PC-3 (cell line): ENCODE measurements at regions not wholly inside any gene's neighbourhood (a gene's known extent, or its start where the extent isn't known, plus 50 kb on each side); places are given as distances from the start of the nearest gene placed in this dataset.

Experiments used
- ATAC-seq: fragments of 200-7000 bp; cut with Tn5 transposase; 2 replicates; pipeline ENCODE4 v1.9.1; 2020; ENCODE audit warnings: mild to moderate bottlenecking, moderate library complexity
- BruUV-seq: library from RNA; stranded (reverse); fragments of 400-500 nt; replicated peaks from 2 replicates; lab custom pipeline; 2021; lab: Mats Ljungman, UMichigan
- CTCF ChIA-PET: fragments of 300-600 bp; sonication (Branson Sonifier 250); formaldehyde crosslinking; loops from one replicate; lab custom pipeline; 2022; ENCODE audit warnings: antibody characterized with exemption; lab: Charles Lee
- POLR2A ChIA-PET: fragments of 300-600 bp; sonication (Branson Sonifier 250); formaldehyde crosslinking; loops from one replicate; lab custom pipeline; 2022; ENCODE audit warnings: antibody characterized with exemption; ENCODE audit not compliant: unreplicated experiment; lab: Charles Lee
- DNase-seq: peaks from one replicate; pipeline ENCODE4 v3.0.0-alpha.2; 2015
- H2AFZ ChIP-seq: fragments of 300-600 bp; sonication (generic); 2 replicates; pipeline ENCODE4 v1.6.0; 2016; ENCODE audit warnings: antibody characterized with exemption, low read length
- H3F3A ChIP-seq: fragments of 300-600 bp; sonication (generic); one replicate; pipeline ENCODE4 v1.6.0; 2017; ENCODE audit warnings: antibody characterized with exemption, low read length, control low read depth, mild to moderate bottlenecking; ENCODE audit not compliant: unreplicated experiment
- H3K27ac ChIP-seq: fragments of 300-600 bp; sonication (generic); 2 replicates; pipeline ENCODE4 v1.5.1; 2016; ENCODE audit warnings: mild to moderate bottlenecking, low read length
- H3K27me3 ChIP-seq: fragments of 300-600 bp; sonication (generic); 2 replicates; pipeline ENCODE4 v1.6.1; 2016; ENCODE audit warnings: low read length, mixed read lengths
- H3K36me3 ChIP-seq: fragments of 300-600 bp; sonication (generic); 2 replicates; pipeline ENCODE4 v1.6.1; 2016; ENCODE audit warnings: low read depth, mixed run types, low read length, mixed read lengths
- H3K4me1 ChIP-seq: fragments of 300-600 bp; sonication (generic); 2 replicates; pipeline ENCODE4 v1.5.1; 2016; ENCODE audit warnings: low read length; ENCODE audit not compliant: insufficient read depth
- H3K4me2 ChIP-seq: fragments of 300-600 bp; sonication (generic); 2 replicates; pipeline ENCODE4 v1.6.0; 2016; ENCODE audit warnings: low read length
- H3K4me3 ChIP-seq: fragments of 300-600 bp; sonication (generic); 2 replicates; pipeline ENCODE4 v1.5.1; 2016; ENCODE audit warnings: mild to moderate bottlenecking, low read length, mixed read lengths
- H3K79me2 ChIP-seq: fragments of 300-600 bp; sonication (generic); 2 replicates; pipeline ENCODE4 v1.6.1; 2017; ENCODE audit warnings: low read length, mixed read lengths
- H3K9ac ChIP-seq: fragments of 300-600 bp; sonication (generic); 2 replicates; pipeline ENCODE4 v1.6.0; 2016; ENCODE audit warnings: mild to moderate bottlenecking, low read length
- H3K9me2 ChIP-seq: fragments of 300-600 bp; sonication (generic); replicated peaks from 2 replicates; pipeline ENCODE4 v1.6.1; 2016; ENCODE audit warnings: mixed run types, low read length, mixed read lengths
- H3K9me3 ChIP-seq: fragments of 300-600 bp; sonication (generic); 2 replicates; pipeline ENCODE4 v1.6.1; 2016; ENCODE audit warnings: low read length, mixed read lengths
- H4K20me1 ChIP-seq: fragments of 300-600 bp; sonication (generic); 2 replicates; pipeline ENCODE4 v1.6.1; 2016; ENCODE audit warnings: low read length, mixed read lengths
- EZH2 ChIP-seq: fragments of 300-600 bp; sonication (generic); IDR thresholded peaks from one replicate; pipeline ENCODE4 v1.6.1; 2017; ENCODE audit warnings: antibody characterized with exemption, mild to moderate bottlenecking, low read length; ENCODE audit not compliant: unreplicated experiment
- EZH2phosphoT487 ChIP-seq: fragments of 300-600 bp; sonication (generic); IDR thresholded peaks from 2 replicates; pipeline ENCODE4 v1.6.1; 2018; ENCODE audit warnings: mild to moderate bottlenecking, antibody characterized with exemption, low read length, borderline replicate concordance
- intact Hi-C: fragments of 100-400 bp; cut with micrococcal nuclease; formaldehyde crosslinking; loops from 2 replicates; pipeline ENCODE4 v1.9.0; 2023
- TF ChIP-seq, protein P1 (sequence below): fragments of 300-600 bp; sonication (generic); conservative IDR thresholded peaks from 2 replicates; pipeline ENCODE4 v1.5.1; 2017; ENCODE audit warnings: antibody characterized with exemption, low read depth, mild to moderate bottlenecking, low read length

DNA sequence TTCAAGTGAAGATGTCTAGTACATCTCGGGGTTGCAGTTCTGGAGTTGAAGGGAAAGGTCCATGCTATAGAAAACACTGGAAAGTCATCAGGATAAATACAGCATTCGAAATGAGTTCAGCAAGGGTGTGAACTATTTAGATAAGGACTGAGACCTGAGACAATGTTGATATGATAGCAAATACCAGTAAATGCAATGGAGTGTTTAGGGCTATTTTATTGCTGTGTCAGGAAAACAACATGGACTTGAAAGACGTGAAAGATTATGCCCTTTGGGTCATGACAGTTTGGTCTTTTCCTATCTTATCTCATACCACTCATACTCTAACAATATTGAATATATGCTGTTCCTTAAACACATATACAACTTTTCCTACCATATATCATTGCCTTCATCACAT is 1776.2 kb upstream of the SEL1L start:
- ATAC-seq (no peak), DNase-seq (no peak)
- Histone ChIP-seq H3K79me2 (no peaks in the 10 kb centered on the region), H3K4me3 (no peak overlapping the region), H2AFZ (no peak overlapping the region), H3K27ac (no peak overlapping the region), H3K4me1 (no peaks in the 10 kb centered on the region), H3F3A (no peaks in the 10 kb centered on the region), H3K4me2 (no peak overlapping the region), H3K9me3 (no peaks in the 10 kb centered on the region), H3K9me2 (no peaks in the 10 kb centered on the region), H4K20me1 (no peaks in the 10 kb centered on the region), H3K9ac (no peak overlapping the region), H3K27me3 (no peaks in the 10 kb centered on the region), H3K36me3 (no peaks in the 10 kb centered on the region)
- intact Hi-C loops = no loop called here
- CTCF ChIA-PET = no interaction called here
- TF ChIP-seq, protein P1, sequence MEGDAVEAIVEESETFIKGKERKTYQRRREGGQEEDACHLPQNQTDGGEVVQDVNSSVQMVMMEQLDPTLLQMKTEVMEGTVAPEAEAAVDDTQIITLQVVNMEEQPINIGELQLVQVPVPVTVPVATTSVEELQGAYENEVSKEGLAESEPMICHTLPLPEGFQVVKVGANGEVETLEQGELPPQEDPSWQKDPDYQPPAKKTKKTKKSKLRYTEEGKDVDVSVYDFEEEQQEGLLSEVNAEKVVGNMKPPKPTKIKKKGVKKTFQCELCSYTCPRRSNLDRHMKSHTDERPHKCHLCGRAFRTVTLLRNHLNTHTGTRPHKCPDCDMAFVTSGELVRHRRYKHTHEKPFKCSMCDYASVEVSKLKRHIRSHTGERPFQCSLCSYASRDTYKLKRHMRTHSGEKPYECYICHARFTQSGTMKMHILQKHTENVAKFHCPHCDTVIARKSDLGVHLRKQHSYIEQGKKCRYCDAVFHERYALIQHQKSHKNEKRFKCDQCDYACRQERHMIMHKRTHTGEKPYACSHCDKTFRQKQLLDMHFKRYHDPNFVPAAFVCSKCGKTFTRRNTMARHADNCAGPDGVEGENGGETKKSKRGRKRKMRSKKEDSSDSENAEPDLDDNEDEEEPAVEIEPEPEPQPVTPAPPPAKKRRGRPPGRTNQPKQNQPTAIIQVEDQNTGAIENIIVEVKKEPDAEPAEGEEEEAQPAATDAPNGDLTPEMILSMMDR = no peak
- TF ChIP-seq EZH2 = no peak
- no peak for TF ChIP-seq EZH2phosphoT487
- no TSS peak for BruUV-seq
- POLR2A ChIA-PET = no interaction called here

DNA sequence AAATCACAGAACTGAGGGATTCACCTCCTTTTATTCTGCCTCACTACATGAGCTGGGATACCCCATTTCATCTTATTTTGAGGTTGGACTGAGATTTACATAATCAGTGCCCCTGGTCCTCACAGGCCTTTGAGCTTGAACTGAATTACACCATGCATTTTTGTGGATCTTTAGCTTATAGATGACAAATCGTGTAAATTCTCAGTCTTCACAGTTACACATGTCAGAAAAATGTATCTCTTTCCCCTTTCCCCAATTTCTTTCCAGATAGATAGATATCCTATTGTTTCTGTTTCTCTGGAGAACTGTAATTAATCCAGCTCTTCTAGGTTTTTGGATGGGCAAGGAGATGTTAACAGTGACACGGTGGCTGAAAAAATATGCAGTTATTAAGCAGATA is 1778.9 kb upstream of the SEL1L start:
- no peaks in the 10 kb centered on the region for H3K9me3 ChIP-seq
- H3K9me2 ChIP-seq = no peaks in the 10 kb centered on the region
- no peak overlapping the region for H3K27ac ChIP-seq
- no peaks in the 10 kb centered on the region for H3F3A ChIP-seq
- H3K79me2 ChIP-seq = no peaks in the 10 kb centered on the region
- TF ChIP-seq EZH2phosphoT487 = no peak
- TF ChIP-seq, protein P1 = no peak
- TF ChIP-seq EZH2 = no peak
- H4K20me1 ChIP-seq = no peaks in the 10 kb centered on the region
- ChIA-PET POLR2A (no interaction called here), CTCF (interaction anchor here (0.7 kb wide), 1 partner anchor 1153 kb away, joined by 3 read pairs; no protein-coding TSS in a partner anchor)
- H3K36me3 ChIP-seq = no peaks in the 10 kb centered on the region
- intact Hi-C loops = no loop called here
- DNase-seq (no peak), ATAC-seq (no peak)
- no peaks in the 10 kb centered on the region for H3K27me3 ChIP-seq
- H3K9ac ChIP-seq = no peak overlapping the region
- no peak overlapping the region for H3K4me2 ChIP-seq
- H3K4me1 ChIP-seq = no peaks in the 10 kb centered on the region
- no peak overlapping the region for H2AFZ ChIP-seq
- BruUV-seq = no TSS peak
- H3K4me3 ChIP-seq = no peak overlapping the region

DNA sequence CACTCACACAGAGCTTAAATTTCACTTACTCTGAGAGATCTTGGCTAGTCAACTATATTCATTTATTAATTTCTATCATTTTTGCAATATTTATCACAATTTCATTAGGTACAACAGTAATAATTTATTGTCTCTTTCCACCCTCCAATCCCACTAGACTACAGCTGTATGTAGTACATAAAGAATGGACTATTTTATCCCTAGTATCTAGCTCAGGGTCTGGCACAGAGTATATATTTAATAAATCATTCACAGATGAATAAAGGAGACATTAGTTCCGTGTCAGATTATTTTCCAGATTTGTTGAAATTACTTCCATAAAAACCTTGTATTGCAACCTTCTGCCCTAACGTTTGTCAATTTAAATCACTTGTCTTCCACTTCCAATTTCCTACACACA is 1781.1 kb upstream of the SEL1L start:
- DNase-seq = no peak
- H3K36me3 ChIP-seq = no peaks in the 10 kb centered on the region
- H3K9me2 ChIP-seq = no peaks in the 10 kb centered on the region
- ChIA-PET CTCF (no interaction called here), POLR2A (no interaction called here)
- H4K20me1 ChIP-seq = no peaks in the 10 kb centered on the region
- BruUV-seq = no TSS peak
- no peak overlapping the region for H3K9ac ChIP-seq
- H2AFZ ChIP-seq = no peak overlapping the region
- no peak overlapping the region for H3K4me2 ChIP-seq
- no peak overlapping the region for H3K27ac ChIP-seq
- no peaks in the 10 kb centered on the region for H3K79me2 ChIP-seq
- intact Hi-C loops = no loop called here
- ATAC-seq = no peak
- no peak overlapping the region for H3K4me3 ChIP-seq
- TF ChIP-seq EZH2phosphoT487 (no peak), EZH2 (no peak)
- TF ChIP-seq, protein P1 = no peak
- H3K4me1 ChIP-seq = no peaks in the 10 kb centered on the region
- no peaks in the 10 kb centered on the region for H3K27me3 ChIP-seq
- no peaks in the 10 kb centered on the region for H3F3A ChIP-seq
- peaks cover under 1% of the 10 kb centered on the region; the same call in 1 of the 2 replicates for H3K9me3 ChIP-seq
